Glutamatergic neuron (in vitro differentiated cells): ENCODE measurements at regions not wholly inside any gene's neighbourhood (a gene's known extent, or its start where the extent isn't known, plus 50 kb on each side); places are given as distances from the start of the nearest gene placed in this dataset.
A peak's percentile ranks its signal among the peaks of the same experiment; 100 is the strongest.

Experiments used
- DNase-seq: peaks from one replicate; pipeline ENCODE4 v3.0.0; 2022
- H3K27ac Mint-ChIP-seq: one replicate; pipeline ENCODE4 v1.8.0; 2020; ENCODE audit warnings: mild to moderate bottlenecking, mixed read lengths, inconsistent platforms; ENCODE audit not compliant: unreplicated experiment
- H3K27me3 Mint-ChIP-seq: one replicate; pipeline ENCODE4 v1.8.0; 2020; ENCODE audit warnings: mild to moderate bottlenecking, moderate library complexity, mixed read lengths, inconsistent platforms; ENCODE audit not compliant: unreplicated experiment
- H3K36me3 Mint-ChIP-seq: one replicate; pipeline ENCODE4 v1.8.0; 2020; ENCODE audit warnings: mild to moderate bottlenecking, mixed read lengths, inconsistent platforms; ENCODE audit not compliant: unreplicated experiment
- H3K4me1 Mint-ChIP-seq: one replicate; pipeline ENCODE4 v1.8.0; 2020; ENCODE audit warnings: mild to moderate bottlenecking, low read depth, mixed read lengths, inconsistent platforms; ENCODE audit not compliant: unreplicated experiment
- H3K4me3 Mint-ChIP-seq: one replicate; pipeline ENCODE4 v1.8.0; 2020; ENCODE audit warnings: mild to moderate bottlenecking, mixed read lengths, inconsistent platforms; ENCODE audit not compliant: unreplicated experiment
- H3K9me3 Mint-ChIP-seq: one replicate; pipeline ENCODE4 v1.8.0; 2020; ENCODE audit warnings: mild to moderate bottlenecking, moderate library complexity, mixed read lengths, inconsistent platforms; ENCODE audit not compliant: unreplicated experiment
- TF ChIP-seq, protein P1 (sequence below): fragments of 200-600 bp; sonication (generic); IDR thresholded peaks from one replicate; pipeline ENCODE4 v1.5.0; 2021; ENCODE audit not compliant: partially characterized antibody, unreplicated experiment

DNA sequence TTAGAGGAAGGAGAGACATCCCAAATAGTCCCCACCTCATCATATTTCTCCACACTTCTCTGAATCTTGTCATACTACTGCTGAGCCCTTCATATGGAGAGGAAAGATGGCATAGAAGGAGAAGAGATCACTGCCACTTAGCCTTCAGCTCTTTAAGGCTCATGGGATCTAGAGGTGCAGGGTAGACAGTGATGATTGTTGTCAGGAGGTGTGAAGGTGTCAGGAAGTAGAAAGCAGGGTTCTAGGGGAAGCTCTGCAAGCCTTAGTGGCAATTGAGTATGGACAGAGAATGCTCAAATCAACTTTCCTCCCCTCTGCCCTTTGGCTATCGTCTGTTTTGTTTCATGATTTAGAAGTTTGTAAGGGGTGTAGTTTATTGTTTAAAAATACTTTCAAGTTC, 505.7 kb downstream of the ZNF608 start:
- Mint-ChIP-seq H3K4me3 (no peak overlapping the region), H3K4me1 (peaks cover 13% of the 10 kb centered on the region), H3K9me3 (no peaks in the 10 kb centered on the region), H3K27ac (no peak overlapping the region), H3K27me3 (no peaks in the 10 kb centered on the region), H3K36me3 (peaks cover 14% of the 10 kb centered on the region)
- TF ChIP-seq, protein P1, sequence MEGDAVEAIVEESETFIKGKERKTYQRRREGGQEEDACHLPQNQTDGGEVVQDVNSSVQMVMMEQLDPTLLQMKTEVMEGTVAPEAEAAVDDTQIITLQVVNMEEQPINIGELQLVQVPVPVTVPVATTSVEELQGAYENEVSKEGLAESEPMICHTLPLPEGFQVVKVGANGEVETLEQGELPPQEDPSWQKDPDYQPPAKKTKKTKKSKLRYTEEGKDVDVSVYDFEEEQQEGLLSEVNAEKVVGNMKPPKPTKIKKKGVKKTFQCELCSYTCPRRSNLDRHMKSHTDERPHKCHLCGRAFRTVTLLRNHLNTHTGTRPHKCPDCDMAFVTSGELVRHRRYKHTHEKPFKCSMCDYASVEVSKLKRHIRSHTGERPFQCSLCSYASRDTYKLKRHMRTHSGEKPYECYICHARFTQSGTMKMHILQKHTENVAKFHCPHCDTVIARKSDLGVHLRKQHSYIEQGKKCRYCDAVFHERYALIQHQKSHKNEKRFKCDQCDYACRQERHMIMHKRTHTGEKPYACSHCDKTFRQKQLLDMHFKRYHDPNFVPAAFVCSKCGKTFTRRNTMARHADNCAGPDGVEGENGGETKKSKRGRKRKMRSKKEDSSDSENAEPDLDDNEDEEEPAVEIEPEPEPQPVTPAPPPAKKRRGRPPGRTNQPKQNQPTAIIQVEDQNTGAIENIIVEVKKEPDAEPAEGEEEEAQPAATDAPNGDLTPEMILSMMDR, result no peak
- DNase-seq, result no peak

DNA sequence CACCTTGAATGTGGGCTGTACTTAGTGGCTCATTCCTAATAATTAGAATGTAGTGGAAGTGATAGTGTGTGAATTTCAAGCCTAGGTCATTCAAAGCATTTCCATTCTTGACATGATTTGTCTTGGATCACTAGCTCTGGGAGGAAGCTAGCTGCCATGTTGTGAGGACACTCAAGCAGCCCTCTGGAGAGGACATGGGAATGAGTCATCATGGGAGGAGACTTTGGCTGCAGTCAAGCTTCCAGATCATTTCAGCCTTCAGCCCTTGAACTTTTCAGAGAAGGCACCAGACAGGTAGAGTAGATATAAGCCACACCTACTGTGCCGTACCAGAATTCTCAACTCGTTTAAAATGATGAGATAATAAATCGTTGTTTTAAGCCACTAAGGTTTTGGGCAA, 506.9 kb downstream of the ZNF608 start:
- TF ChIP-seq, protein P1, result no peak
- DNase-seq, result no peak
- H3K4me3 Mint-ChIP-seq, result no peak overlapping the region
- H3K4me1 Mint-ChIP-seq, result peaks cover 19% of the 10 kb centered on the region
- H3K27ac Mint-ChIP-seq, result no peak overlapping the region
- H3K36me3 Mint-ChIP-seq, result peaks cover 7% of the 10 kb centered on the region
- no peaks in the 10 kb centered on the region for H3K9me3 Mint-ChIP-seq
- no peaks in the 10 kb centered on the region for H3K27me3 Mint-ChIP-seq

DNA sequence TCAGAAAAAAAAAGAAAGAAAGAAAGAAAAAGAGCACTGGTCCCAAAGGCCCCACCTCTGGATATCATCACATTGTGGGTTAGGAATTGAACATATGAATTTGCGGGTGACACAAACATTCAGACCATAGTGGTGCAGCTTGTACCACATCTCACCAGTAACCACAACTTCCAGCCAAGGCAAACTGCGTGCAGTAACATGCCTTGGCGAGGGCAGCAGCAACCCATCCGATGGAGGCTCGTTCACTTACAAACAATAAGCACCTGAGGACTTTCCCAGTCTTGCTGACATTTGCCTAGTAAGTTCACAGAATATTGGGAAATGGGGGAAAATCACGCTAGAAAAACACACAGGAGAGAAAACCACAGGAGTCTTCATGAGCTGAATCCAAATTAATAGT, 508.1 kb downstream of the ZNF608 start:
- Mint-ChIP-seq H3K9me3 (no peaks in the 10 kb centered on the region), H3K27me3 (no peaks in the 10 kb centered on the region), H3K4me3 (no peak overlapping the region), H3K27ac (no peak overlapping the region), H3K36me3 (no peaks in the 10 kb centered on the region), H3K4me1 (peaks cover 27% of the 10 kb centered on the region)
- no peak for DNase-seq
- TF ChIP-seq, protein P1, result no peak

DNA sequence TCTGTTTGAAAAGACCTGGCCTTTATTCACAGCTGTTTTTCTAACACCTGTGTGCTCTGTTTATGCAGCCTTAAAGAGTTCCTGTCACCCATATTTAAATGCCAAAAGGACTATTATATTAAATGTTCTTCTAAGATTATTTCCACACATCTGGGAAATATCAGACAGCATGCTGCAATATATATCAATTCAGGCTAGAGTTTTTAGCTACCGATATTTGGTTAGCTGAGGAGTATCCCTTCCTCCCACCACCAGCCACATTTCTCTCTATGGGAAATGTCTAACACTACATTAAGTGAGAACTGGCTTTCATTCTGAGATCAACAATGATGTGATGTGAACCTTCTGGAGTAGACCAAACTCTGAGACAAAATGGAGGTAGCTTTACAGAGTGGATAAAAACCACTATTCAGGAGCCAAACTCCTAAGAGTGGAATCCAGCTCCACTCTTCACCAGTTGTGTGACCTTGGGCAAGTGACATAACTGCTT, 509.2 kb downstream of the ZNF608 start:
- Mint-ChIP-seq H3K4me3 (no peak overlapping the region), H3K27ac (no peak overlapping the region), H3K9me3 (no peaks in the 10 kb centered on the region), H3K36me3 (no peaks in the 10 kb centered on the region), H3K4me1 (peaks cover 28% of the 10 kb centered on the region), H3K27me3 (no peaks in the 10 kb centered on the region)
- no peak for DNase-seq
- TF ChIP-seq, protein P1, result no peak

DNA sequence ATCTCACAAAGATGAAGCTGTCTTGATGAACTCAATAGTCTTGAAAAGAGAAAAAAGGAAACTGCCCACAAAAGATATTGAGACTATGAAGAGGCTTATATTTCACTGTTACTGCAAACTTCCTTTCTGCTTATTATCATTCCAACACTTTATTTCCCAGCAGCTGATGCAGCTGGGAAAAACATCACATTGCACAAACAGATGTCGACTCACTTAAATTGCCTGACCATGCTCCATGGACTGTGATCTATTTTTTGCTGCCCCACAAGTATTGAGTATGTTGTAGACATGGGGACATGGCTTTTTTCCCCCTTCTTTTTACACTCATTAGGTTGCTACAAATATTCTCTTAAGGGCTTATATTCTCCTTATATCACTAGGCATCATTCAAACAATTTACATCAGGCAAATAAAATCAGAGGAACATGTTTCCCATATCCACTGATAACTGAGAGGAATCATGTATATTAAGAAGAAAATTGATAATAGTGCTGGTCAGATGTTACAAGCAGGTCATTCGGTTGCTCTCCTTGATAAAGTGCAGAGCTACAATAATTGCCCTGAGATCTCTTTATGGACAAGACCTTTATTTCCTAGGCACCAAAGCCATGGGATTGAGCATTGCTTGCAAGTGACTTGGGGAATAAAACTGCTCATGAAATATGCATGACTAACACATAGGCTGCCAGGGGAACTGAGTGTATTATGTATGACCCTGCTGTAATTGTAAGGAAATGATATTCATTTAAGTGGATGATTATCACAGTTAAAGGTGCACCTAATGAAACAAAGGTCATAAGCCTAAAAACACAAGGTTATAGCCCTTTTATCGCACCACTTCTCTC, 509.9 kb downstream of the ZNF608 start:
- no peak for DNase-seq
- TF ChIP-seq, protein P1, result no peak
- Mint-ChIP-seq H3K27ac (no peak overlapping the region), H3K4me3 (peak overlapping the region; percentile 5), H3K36me3 (no peaks in the 10 kb centered on the region), H3K27me3 (no peaks in the 10 kb centered on the region), H3K4me1 (peaks cover 28% of the 10 kb centered on the region), H3K9me3 (no peaks in the 10 kb centered on the region)
